Endothelial cell of umbilical vein (primary cell): ENCODE measurements at regions not wholly inside any gene's neighbourhood (a gene's known extent, or its start where the extent isn't known, plus 50 kb on each side); places are given as distances from the start of the nearest gene placed in this dataset.

ENCODE experiments used
- BruUV-seq: library from RNA; stranded (reverse); fragments of 400-500 nt; replicated peaks from 2 replicates; lab custom pipeline; 2021; lab: Mats Ljungman, UMichigan
- CTCF ChIA-PET: fragments of 300-600, 350-600 bp; sonication (Branson Sonifier 250); formaldehyde crosslinking; loops from one replicate; lab custom pipeline; 2021; ENCODE audit warnings: antibody characterized with exemption, inconsistent platforms; lab: Charles Lee
- POLR2A ChIA-PET: fragments of 300-600, 350-600 bp; sonication (Branson Sonifier 250); formaldehyde crosslinking; loops from one replicate; lab custom pipeline; 2021; ENCODE audit warnings: antibody characterized with exemption, inconsistent platforms; lab: Charles Lee
- DNase-seq: peaks from one replicate; pipeline ENCODE4 v3.0.0-alpha.2; 2011; ENCODE audit warnings: low read depth, low spot score
- FAIRE-seq: peaks from 2 replicates; lab custom pipeline; 2011; peaks lifted over from hg19 to GRCh38; lab: Jason Lieb, UNC
- H2AFZ ChIP-seq: 2 replicates; pipeline ENCODE4 v1.6.0; 2012; ENCODE audit warnings: low read depth, low read length, control low read depth, inconsistent platforms
- H3K27ac ChIP-seq: 2 replicates; pipeline ENCODE4 v1.5.1; 2011; ENCODE audit warnings: low read depth, mild to moderate bottlenecking, control low read depth, low read length, moderate library complexity; ENCODE audit not compliant: insufficient read depth
- H3K27me3 ChIP-seq, 2 experiments: 2 replicates each; pipeline versions ENCODE4 v1.6.0 to v1.6.1; 2011; ENCODE audit warnings: low read length in 2 of 2, mixed read lengths in 1 of 2; ENCODE audit not compliant: control insufficient read depth in 2 of 2, insufficient read depth in 2 of 2
- H3K36me3 ChIP-seq, 2 experiments: 2 replicates in 1 of 2; 3 replicates in 1 of 2; pipeline ENCODE4 v1.5.1; 2011; ENCODE audit warnings: low read length in 2 of 2, mild to moderate bottlenecking in 1 of 2, moderate library complexity in 1 of 2; ENCODE audit not compliant: control insufficient read depth in 2 of 2, insufficient read depth in 2 of 2; ENCODE audit errors: extremely low read depth in 1 of 2
- H3K4me1 ChIP-seq: 3 replicates; pipeline ENCODE4 v1.5.1; 2011; ENCODE audit warnings: mild to moderate bottlenecking, low read length; ENCODE audit not compliant: control insufficient read depth, insufficient read depth; ENCODE audit errors: extremely low read depth
- H3K4me2 ChIP-seq: 2 replicates; pipeline ENCODE4 v1.6.1; 2011; ENCODE audit warnings: low read length, control low read depth, mixed read lengths; ENCODE audit not compliant: insufficient read depth
- H3K4me3 ChIP-seq, 3 experiments: fragments of 200-600 bp in 1 of 3; sonication (generic), shearing (Covaris generic) in 1 of 3; replicated peaks in 1 of 3; 2 replicates each; pipeline ENCODE4 v1.5.1; 2011 to 2016; ENCODE audit warnings: control low read depth in 3 of 3, low read length in 3 of 3, mild to moderate bottlenecking in 2 of 3, inconsistent platforms in 1 of 3, low read depth in 1 of 3, moderate library complexity in 1 of 3; ENCODE audit not compliant: insufficient read depth in 1 of 3
- H3K79me2 ChIP-seq: 2 replicates; pipeline ENCODE4 v1.6.0; 2012; ENCODE audit warnings: low read length, inconsistent platforms; ENCODE audit not compliant: control insufficient read depth, insufficient read depth
- H3K9ac ChIP-seq: replicated peaks from 2 replicates; pipeline ENCODE3; 2011; ENCODE audit warnings: low read length, control low read depth; ENCODE audit not compliant: insufficient read depth; ENCODE audit errors: extremely low read depth
- H3K9me1 ChIP-seq: replicated peaks from 3 replicates; pipeline ENCODE4 v1.6.0; 2011; ENCODE audit warnings: mild to moderate bottlenecking, low read length; ENCODE audit not compliant: control insufficient read depth, insufficient read depth; ENCODE audit errors: extremely low read depth
- H3K9me3 ChIP-seq: replicated peaks from 2 replicates; pipeline ENCODE4 v1.5.1; 2012; ENCODE audit warnings: low read length, inconsistent platforms; ENCODE audit not compliant: control insufficient read depth, insufficient read depth
- H4K20me1 ChIP-seq: replicated peaks from 2 replicates; pipeline ENCODE3; 2011; ENCODE audit warnings: mild to moderate bottlenecking, low read length; ENCODE audit not compliant: control insufficient read depth, insufficient read depth; ENCODE audit errors: extremely low read depth
- CTCF ChIP-seq, 2 donors: IDR thresholded peaks; 1 replicate in 1 of 2; 2 replicates in 1 of 2; pipeline ENCODE4 v1.5.1; 2011; ENCODE audit warnings: low read length in 2 of 2, mild to moderate bottlenecking in 2 of 2, moderate library complexity in 2 of 2, control low read depth in 1 of 2, inconsistent platforms in 1 of 2, low read depth in 1 of 2; ENCODE audit not compliant: insufficient read depth in 1 of 2; ENCODE audit errors: extremely low read depth in 1 of 2
- EZH2 ChIP-seq: IDR thresholded peaks from 2 replicates; pipeline ENCODE4 v1.6.1; 2012; ENCODE audit warnings: borderline replicate concordance, low read depth, mild to moderate bottlenecking, moderate library complexity, low read length, inconsistent platforms; ENCODE audit not compliant: severe bottlenecking
- GATA2 ChIP-seq: IDR thresholded peaks from 2 replicates; pipeline ENCODE4 v1.7.0; 2011; ENCODE audit warnings: low read depth, mild to moderate bottlenecking, moderate library complexity, mixed read lengths, low read length; ENCODE audit not compliant: insufficient read length, insufficient read depth
- MAX ChIP-seq: IDR thresholded peaks from 2 replicates; pipeline ENCODE4 v1.6.1; 2011; ENCODE audit not compliant: insufficient read depth, insufficient read length
- MYC ChIP-seq: IDR thresholded peaks from one replicate; pipeline ENCODE4 v1.6.1; 2011; ENCODE audit warnings: mild to moderate bottlenecking, low read depth, low read length
- POLR2A ChIP-seq: IDR thresholded peaks from 2 replicates; pipeline ENCODE4 v1.6.1; 2012; ENCODE audit warnings: low read depth, mild to moderate bottlenecking, control low read depth, low read length
- dilution Hi-C: fragments of 300-500 bp; cut with MboI; formaldehyde crosslinking; loops from one replicate; pipeline ENCODE4 v1.15.0; 2019; ENCODE audit warnings: low sequenced_read_pairs; ENCODE audit not compliant: extremely low pct_ligation_motif_present
- intact Hi-C: fragments of 100-400 bp; cut with micrococcal nuclease; formaldehyde crosslinking; loops from one replicate; pipeline ENCODE4 v1.10.0; 2022

GRCh38 chr7:47715631-47716068 lies 133.7 kb upstream of the TNS3 start:
- CTCF ChIA-PET: no interaction called here
- no TSS peak for BruUV-seq
- POLR2A ChIA-PET: no interaction called here

More at GRCh38 chr7:47715631-47716068, 133.7 kb upstream of the TNS3 start:
- Histone ChIP-seq H3K9ac (no peak overlapping the region), H3K27me3 (no peaks in the 10 kb centered on the region), H2AFZ (no peak overlapping the region), H4K20me1 (no peaks in the 10 kb centered on the region), H3K27ac (no peak overlapping the region), H3K79me2 (no peaks in the 10 kb centered on the region), H3K4me3 (no peak overlapping the region), H3K4me2 (no peak overlapping the region), H3K36me3 (no peaks in the 10 kb centered on the region), H3K4me1 (no peaks in the 10 kb centered on the region), H3K9me3 (no peaks in the 10 kb centered on the region), H3K9me1 (no peaks in the 10 kb centered on the region)
- intact Hi-C loops: no loop called here
- no peak for TF ChIP-seq POLR2A
- TF ChIP-seq GATA2: no peak
- no peak for TF ChIP-seq MAX
- TF ChIP-seq MYC: no peak
- TF ChIP-seq EZH2: no peak
- no peak for TF ChIP-seq CTCF (IDR thresholded peaks at IDR 0.05; ENCODE audit: extremely low read depth in 1 of 2, insufficient read depth in 1 of 2, low read depth in 1 of 2, low read length in 2 of 2)
- DNase-seq: no peak
- FAIRE-seq: no peak
- dilution Hi-C loops: no loop called here
